T47D (cell line): ENCODE measurements at regions not wholly inside any gene's neighbourhood (a gene's known extent, or its start where the extent isn't known, plus 50 kb on each side); places are given as distances from the start of the nearest gene placed in this dataset.
"Not testable (repeated sequence)": the region's sequence is repeated elsewhere in the genome, so short reads cannot be mapped to it uniquely, and the experiment has no call there.

Source experiments
- DNase-seq, 2 experiments: peaks; one replicate each; pipeline versions ENCODE4 v3.0.0 to v3.0.0-alpha.2; 2011 to 2012; ENCODE audit warnings: low read depth in 1 of 2, low spot score in 1 of 2
- JUND ChIP-seq: IDR thresholded peaks from 2 replicates; pipeline ENCODE4 v1.6.1; 2012; ENCODE audit warnings: low read depth
- in situ Hi-C: cut with HindIII; loops from 2 replicates; pipeline ENCODE4 v1.10.0; 2016; ENCODE audit warnings: low sequenced_read_pairs, low pct_unique_long_range_greater_than_20kb

DNA sequence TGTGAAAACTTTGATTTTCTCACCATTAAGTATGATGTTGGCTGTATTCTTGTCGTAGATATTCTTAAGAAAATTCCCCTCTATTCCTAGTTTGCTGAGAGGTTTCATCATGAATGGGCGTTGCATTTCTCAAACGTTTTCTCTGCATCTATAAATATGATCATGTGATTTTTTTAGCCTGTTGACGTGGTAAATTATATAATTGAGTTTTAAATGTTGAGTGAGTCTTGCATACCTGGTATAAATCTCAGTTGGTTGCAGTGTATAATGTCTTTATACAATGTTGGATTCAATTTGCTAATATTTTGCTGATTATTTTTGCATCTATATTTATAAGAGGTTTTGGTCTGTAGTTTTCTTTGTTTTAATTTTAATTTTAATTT is 405.9 kb upstream of the MIS18BP1 start:
- no peak for DNase-seq
- in situ Hi-C loops, result no loop called here
- no peak for TF ChIP-seq JUND

DNA sequence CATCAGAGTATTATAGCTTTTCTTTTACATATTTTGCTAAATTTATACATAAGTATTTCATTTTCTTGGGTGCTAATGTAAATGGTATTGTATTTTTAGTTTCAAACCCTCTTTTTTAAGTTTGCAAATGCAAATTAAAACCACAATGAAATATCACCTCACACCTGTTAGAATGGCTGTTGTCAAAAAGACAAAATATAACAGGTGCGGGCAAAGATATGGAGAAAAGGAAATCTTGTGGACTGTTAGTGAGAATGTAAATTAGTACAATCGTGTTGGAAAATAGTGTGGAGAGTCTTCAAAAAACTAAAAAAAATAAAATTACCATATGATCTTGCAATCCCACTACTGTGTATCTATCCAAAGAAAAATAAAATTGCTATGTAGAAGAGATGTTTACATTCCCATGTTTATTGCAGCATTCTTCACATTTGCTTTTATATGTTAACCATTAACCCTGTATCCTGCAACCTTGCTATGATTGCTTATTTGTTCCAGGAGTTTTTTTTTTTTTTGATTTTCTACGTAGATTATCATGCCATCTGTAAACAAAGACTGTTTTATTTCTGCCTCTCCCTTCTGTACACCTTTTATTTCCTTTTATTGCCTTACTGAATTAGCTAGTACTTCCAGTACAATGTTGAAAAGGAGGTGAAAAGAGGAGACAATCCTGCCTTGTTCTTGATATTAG is 405.4 kb upstream of the MIS18BP1 start:
- in situ Hi-C loops, result no loop called here
- DNase-seq, result no peak

GRCh38 chr14:45651890-45652289 is 398.9 kb upstream of the MIS18BP1 start:
- in situ Hi-C loops, result no loop called here
- 0 out of 2 replicates have a peak, but pooled peaks have one; percentile 56 for TF ChIP-seq JUND
- DNase-seq, result peak in 1 of 2 experiments; percentile 49

More for the DNA sequence above, 405.4 kb upstream of the MIS18BP1 start:
- TF ChIP-seq JUND, result no peak

- in situ Hi-C loops, result no loop called here
- no peak for DNase-seq
- no peak for TF ChIP-seq JUND
Measured at GRCh38 chr14:45650754-45651153, 397.8 kb upstream of the MIS18BP1 start.

DNA sequence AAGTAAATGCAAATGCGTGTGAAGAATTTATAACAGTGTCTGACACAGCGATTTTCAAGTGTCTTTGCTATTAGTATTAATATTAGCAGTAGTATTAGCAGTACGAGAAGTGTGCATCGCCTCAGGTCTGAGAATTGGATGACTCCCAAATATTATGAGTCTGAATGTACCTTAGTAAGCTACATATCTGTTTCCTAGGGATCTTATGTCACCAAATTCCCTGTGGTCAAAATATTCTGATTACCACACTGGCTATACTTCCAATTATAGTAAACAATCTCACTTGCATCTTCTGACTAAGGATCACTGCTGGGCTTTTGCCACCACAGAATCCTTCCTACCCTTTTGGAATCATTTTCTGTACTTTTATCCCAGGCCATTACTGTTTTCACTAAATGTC is 396.0 kb upstream of the MIS18BP1 start:
- in situ Hi-C loops, result no loop called here
- DNase-seq, result no peak
- no peak for TF ChIP-seq JUND

DNA sequence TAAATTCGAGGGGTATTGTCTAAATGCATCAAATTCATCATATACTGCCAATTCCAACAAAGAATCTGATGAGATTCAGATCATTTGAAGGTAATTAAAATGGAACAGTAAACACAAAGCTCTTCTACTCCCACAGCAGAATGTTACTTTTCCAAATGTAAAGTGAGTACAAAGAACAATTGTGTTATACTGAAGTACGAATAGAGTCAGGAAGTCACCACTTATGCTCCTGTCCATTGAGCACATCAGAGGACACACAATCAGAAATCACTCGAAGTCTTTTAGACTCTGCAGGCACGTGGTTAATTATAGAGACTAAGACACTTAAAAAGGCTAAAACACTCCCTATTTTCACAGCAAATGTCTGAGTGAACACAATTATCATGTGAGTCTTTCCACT is 388.5 kb upstream of the MIS18BP1 start:
- TF ChIP-seq JUND, result no peak
- no peak for DNase-seq
- in situ Hi-C loops, result no loop called here

GRCh38 chr14:45634651-45635441 is 381.8 kb upstream of the MIS18BP1 start:
- DNase-seq, in situ Hi-C loops: not testable (repeated sequence)

- in situ Hi-C loops, result no loop called here
- peak in 1 of 2 experiments; percentile 53 for DNase-seq
- no peak for TF ChIP-seq JUND
Measured at GRCh38 chr14:45633220-45633984, 380.4 kb upstream of the MIS18BP1 start.

DNA sequence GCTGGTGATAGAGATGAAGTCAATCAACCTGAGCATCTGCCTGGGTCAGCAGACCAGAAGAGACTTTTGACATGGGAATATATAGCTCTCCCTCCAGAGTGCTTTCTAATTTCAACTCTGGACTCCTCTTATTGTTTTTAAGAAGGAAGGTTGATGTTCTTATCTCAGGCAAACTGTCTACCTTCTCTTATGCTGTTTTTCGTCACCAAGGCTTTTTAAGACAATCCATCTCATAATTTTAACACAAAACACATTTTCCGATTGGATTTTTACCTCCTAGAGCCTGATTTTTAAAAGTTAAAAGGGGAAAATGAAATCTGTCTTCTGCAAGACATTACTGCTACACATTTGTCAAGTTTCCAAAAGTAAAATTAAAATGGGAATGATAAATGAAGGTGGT is 368.7 kb upstream of the MIS18BP1 start:
- TF ChIP-seq JUND, result no peak
- in situ Hi-C loops, result no loop called here
- no peak for DNase-seq

- DNase-seq, result no peak
- TF ChIP-seq JUND, result no peak
- in situ Hi-C loops, result no loop called here
Measured at GRCh38 chr14:45619831-45620230, 366.8 kb upstream of the MIS18BP1 start.

- DNase-seq, result peak; percentile 35 to 80
- no peak for TF ChIP-seq JUND
- in situ Hi-C loops, result no loop called here
Measured at GRCh38 chr14:45610318-45610717, 357.3 kb upstream of the MIS18BP1 start.

DNA sequence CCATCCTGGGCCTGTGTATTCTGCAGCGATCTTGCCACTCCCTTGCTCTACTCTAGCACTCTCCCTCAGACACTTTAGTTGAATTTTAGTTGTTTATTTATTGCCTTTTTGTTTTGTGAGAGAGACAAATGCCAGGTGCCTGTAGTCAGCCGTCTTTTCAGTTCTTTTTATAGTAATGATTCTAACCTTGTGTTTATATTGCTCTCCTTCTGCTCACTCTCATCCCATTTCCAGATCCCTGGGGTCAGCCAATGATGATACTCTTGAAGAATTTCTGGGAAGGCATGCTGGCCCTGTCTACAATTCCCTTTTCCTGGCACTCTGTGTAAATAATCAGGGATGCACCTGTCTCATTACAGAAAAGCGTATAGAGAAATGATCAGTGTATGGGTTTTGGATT is 334.1 kb upstream of the MIS18BP1 start:
- DNase-seq, result no peak
- TF ChIP-seq JUND, result no peak
- in situ Hi-C loops, result no loop called here

DNA sequence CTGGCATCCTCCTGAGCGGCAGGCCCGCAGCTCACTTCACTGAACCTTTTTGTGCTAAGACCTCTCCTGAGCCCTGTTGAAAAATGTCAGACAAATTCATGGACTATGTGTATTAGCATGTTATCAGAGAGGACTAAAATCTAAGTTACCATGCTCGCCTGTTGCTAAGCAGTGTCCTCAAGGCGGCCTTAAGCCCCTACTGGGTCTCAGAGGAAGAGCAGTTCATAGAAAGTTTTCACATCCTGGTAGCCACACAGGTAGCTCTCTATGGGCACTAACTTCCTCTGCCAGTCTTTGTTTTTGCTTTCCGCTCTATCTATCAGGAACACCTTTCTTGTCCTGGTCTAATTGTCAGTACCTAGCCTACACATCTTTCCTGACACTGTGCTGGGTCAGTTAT is 306.6 kb upstream of the MIS18BP1 start:
- in situ Hi-C loops, result no loop called here
- TF ChIP-seq JUND, result no peak
- no peak for DNase-seq
